ENCODE measurements at regions not wholly inside any gene's neighbourhood (a gene's known extent, or its start where the extent isn't known, plus 50 kb on each side); places are given as distances from the start of the nearest gene placed in this dataset.

DNA sequence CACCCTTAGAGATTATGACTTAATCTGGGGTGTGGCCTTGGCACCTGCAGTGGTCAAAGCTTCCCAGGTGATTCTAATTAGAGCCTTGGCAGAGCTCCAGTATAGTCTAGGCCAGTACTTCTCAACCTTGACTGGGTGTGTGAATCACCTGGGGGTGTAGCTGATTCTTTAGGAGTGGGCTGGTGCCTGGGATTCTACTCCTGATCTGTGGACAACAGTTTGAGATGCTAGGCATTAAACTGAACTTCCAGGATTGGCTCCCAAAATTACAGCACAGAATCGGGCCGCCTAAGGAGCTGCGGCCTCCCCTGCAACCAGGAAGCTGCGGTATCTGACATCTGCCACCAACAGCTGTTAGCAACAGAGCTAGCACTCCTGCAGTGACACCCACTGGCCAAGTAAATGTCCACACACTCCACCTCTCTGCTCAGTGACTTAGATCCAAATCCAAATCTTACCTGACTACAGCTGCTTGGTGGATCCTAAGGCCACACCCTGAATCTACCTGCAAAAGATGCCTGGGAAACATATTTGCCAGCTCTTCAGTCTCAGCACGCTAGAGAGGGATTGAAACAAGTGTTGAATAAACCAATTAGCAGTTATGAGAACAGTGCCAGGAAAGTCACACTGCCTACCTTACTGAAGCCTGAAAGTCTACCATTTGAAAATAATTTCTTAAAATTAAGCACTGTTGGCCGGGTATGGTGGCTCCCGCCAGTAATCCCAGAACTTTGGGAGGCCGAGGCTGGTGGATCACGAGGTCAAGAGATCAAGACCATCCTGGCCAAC is 126.7 kb downstream of the UNC5CL start:
- H3K9me3 Mint-ChIP-seq: no peaks in the 10 kb centered on the region
- H3K4me3 Mint-ChIP-seq: no peak overlapping the region
- Histone ChIP-seq H3K27me3 (ENCODE audit: control insufficient read depth, insufficient read depth, low read length, poor library complexity, severe bottlenecking) (no peaks in the 10 kb centered on the region), H3K36me3 (ENCODE audit: control insufficient read depth, insufficient read depth, low read length) (no peaks in the 10 kb centered on the region), H3K4me3 (ENCODE audit: low read length) (no peak overlapping the region), H3K27ac (ENCODE audit: low read depth, low read length) (no peak overlapping the region), H3K9me3 (ENCODE audit: control insufficient read depth, low read length) (no peaks in the 10 kb centered on the region), H3K4me1 (ENCODE audit: control insufficient read depth, insufficient read depth, low read length) (no peaks in the 10 kb centered on the region), H3K9ac (ENCODE audit: extremely low read depth, low read length, poor library complexity, severe bottlenecking) (no peak overlapping the region)
- WGBS, 2 experiments (ENCODE audit: insufficient coverage in 1 of 2, insufficient read length in 1 of 2): 80 to 87% methylated on average over 8 to 9 of the region's 9 CpGs
- H3K36me3 Mint-ChIP-seq (ENCODE audit: low read depth): no peaks in the 10 kb centered on the region
- TF ChIP-seq, protein P1, sequence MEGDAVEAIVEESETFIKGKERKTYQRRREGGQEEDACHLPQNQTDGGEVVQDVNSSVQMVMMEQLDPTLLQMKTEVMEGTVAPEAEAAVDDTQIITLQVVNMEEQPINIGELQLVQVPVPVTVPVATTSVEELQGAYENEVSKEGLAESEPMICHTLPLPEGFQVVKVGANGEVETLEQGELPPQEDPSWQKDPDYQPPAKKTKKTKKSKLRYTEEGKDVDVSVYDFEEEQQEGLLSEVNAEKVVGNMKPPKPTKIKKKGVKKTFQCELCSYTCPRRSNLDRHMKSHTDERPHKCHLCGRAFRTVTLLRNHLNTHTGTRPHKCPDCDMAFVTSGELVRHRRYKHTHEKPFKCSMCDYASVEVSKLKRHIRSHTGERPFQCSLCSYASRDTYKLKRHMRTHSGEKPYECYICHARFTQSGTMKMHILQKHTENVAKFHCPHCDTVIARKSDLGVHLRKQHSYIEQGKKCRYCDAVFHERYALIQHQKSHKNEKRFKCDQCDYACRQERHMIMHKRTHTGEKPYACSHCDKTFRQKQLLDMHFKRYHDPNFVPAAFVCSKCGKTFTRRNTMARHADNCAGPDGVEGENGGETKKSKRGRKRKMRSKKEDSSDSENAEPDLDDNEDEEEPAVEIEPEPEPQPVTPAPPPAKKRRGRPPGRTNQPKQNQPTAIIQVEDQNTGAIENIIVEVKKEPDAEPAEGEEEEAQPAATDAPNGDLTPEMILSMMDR (conservative IDR thresholded peaks at IDR 0.05): peak; percentile 81
- H3K27ac Mint-ChIP-seq: no peak overlapping the region
- H3K27me3 Mint-ChIP-seq (ENCODE audit: insufficient read depth): peaks cover 8% of the 10 kb centered on the region
- peak; percentile 84 for DNase-seq
- H3K4me1 Mint-ChIP-seq: peaks cover 5% of the 10 kb centered on the region

DNA sequence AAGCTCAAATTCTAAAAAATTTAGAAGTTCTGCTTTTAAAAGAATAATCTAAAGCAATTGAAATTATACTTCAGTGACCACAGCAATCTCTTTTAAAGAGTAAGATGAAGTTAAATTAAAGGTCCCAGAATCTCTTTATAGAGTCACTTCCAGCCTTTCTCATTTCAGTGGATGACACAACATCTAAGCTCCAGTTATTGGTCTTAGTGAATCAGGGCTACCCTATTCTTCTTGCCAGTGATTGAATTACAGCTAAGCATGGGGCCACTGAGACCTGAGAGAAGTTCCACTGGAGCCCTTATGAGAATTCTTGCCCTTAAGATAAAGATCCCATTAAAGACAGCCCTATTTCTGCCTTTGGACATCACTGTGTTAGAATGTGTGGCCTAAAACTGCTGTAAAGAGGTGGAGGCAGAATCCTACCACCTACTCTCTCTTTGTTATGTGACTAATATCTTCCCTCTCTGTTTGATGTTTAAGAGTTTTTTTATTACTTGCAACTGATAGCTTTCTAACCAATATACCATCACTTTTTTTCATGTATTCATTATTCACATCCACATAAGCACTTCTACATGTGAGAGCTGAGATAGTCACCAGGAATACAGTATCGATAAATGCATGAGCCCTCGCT is 128.6 kb downstream of the UNC5CL start:
- Mint-ChIP-seq H3K4me3 (no peak overlapping the region), H3K27ac (no peak overlapping the region), H3K27me3 (ENCODE audit: insufficient read depth) (peaks cover 3% of the 10 kb centered on the region), H3K4me1 (peaks cover 2% of the 10 kb centered on the region), H3K36me3 (ENCODE audit: low read depth) (no peaks in the 10 kb centered on the region), H3K9me3 (no peaks in the 10 kb centered on the region)
- 96 to 100% methylated on average over 2 of the region's 2 CpGs for WGBS, 2 experiments (ENCODE audit: insufficient coverage in 1 of 2, insufficient read length in 1 of 2)
- H3K9me3 ChIP-seq (ENCODE audit: control insufficient read depth, low read length): no peaks in the 10 kb centered on the region
- no peaks in the 10 kb centered on the region for H3K27me3 ChIP-seq (ENCODE audit: control insufficient read depth, insufficient read depth, low read length, poor library complexity, severe bottlenecking)
- no peak overlapping the region for H3K9ac ChIP-seq (ENCODE audit: extremely low read depth, low read length, poor library complexity, severe bottlenecking)
- H3K36me3 ChIP-seq (ENCODE audit: control insufficient read depth, insufficient read depth, low read length): no peaks in the 10 kb centered on the region
- H3K4me1 ChIP-seq (ENCODE audit: control insufficient read depth, insufficient read depth, low read length): no peaks in the 10 kb centered on the region
- TF ChIP-seq, protein P1 (conservative IDR thresholded peaks at IDR 0.05): no peak
- H3K27ac ChIP-seq (ENCODE audit: low read depth, low read length): no peak overlapping the region
- H3K4me3 ChIP-seq (ENCODE audit: low read length): no peak overlapping the region
- no peak for DNase-seq

DNA sequence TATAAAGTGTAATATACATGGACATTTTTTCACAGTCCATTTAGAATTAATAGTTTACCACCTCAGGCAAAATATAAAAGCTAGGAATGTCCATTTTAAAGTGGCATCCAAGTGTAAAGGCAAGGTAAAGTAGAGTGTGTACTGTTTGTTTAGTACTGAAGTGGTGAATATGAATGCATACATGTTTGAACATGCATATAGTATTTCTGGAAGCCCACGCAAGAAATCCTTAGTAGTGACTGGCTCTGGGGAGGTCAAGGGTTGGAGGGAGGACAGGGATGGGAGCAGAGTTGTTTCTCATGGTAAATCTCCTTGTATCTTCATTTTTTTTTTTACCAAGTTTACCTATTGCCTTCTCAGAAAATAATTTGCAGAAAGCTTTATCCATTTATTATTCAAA is 129.2 kb downstream of the UNC5CL start:
- H3K36me3 Mint-ChIP-seq (ENCODE audit: low read depth): no peaks in the 10 kb centered on the region
- TF ChIP-seq, protein P1 (conservative IDR thresholded peaks at IDR 0.05): no peak
- Histone ChIP-seq H3K27me3 (ENCODE audit: control insufficient read depth, insufficient read depth, low read length, poor library complexity, severe bottlenecking) (no peaks in the 10 kb centered on the region), H3K9ac (ENCODE audit: extremely low read depth, low read length, poor library complexity, severe bottlenecking) (no peak overlapping the region), H3K9me3 (ENCODE audit: control insufficient read depth, low read length) (no peaks in the 10 kb centered on the region), H3K4me1 (ENCODE audit: control insufficient read depth, insufficient read depth, low read length) (no peaks in the 10 kb centered on the region), H3K36me3 (ENCODE audit: control insufficient read depth, insufficient read depth, low read length) (no peaks in the 10 kb centered on the region), H3K4me3 (ENCODE audit: low read length) (no peak overlapping the region), H3K27ac (ENCODE audit: low read depth, low read length) (no peak overlapping the region)
- H3K27me3 Mint-ChIP-seq (ENCODE audit: insufficient read depth): peaks cover 3% of the 10 kb centered on the region
- peaks cover 2% of the 10 kb centered on the region for H3K4me1 Mint-ChIP-seq
- WGBS, 2 experiments (ENCODE audit: insufficient coverage in 1 of 2, insufficient read length in 1 of 2): 85% methylated on average over 1 of the region's 1 CpG; no CpG with 5 or more reads in 1 of the 2 experiments
- H3K9me3 Mint-ChIP-seq: no peaks in the 10 kb centered on the region
- H3K27ac Mint-ChIP-seq: no peak overlapping the region
- DNase-seq: no peak
- H3K4me3 Mint-ChIP-seq: no peak overlapping the region
